Esophagus (tissue), 2 donors: ENCODE measurements at regions not wholly inside any gene's neighbourhood (a gene's known extent, or its start where the extent isn't known, plus 50 kb on each side); places are given as distances from the start of the nearest gene placed in this dataset.

Experiments used
- H3K27ac ChIP-seq, 2 donors: one replicate each; pipeline ENCODE4 v1.5.1; 2013; ENCODE audit warnings: low read depth in 2 of 2, mild to moderate bottlenecking in 2 of 2, inconsistent platforms in 1 of 2, low read length in 1 of 2, moderate library complexity in 1 of 2
- H3K27me3 ChIP-seq, 2 donors: one replicate each; pipeline ENCODE4 v1.6.1; 2013; ENCODE audit warnings: low read length in 2 of 2, control low read depth in 1 of 2, mild to moderate bottlenecking in 1 of 2; ENCODE audit not compliant: insufficient read depth in 2 of 2, control insufficient read depth in 1 of 2
- H3K36me3 ChIP-seq, 2 donors: one replicate each; pipeline ENCODE4 v1.6.1; 2013; ENCODE audit warnings: low read length in 1 of 2; ENCODE audit not compliant: control insufficient read depth in 2 of 2, insufficient read depth in 2 of 2
- H3K4me1 ChIP-seq, 2 donors: one replicate each; pipeline ENCODE4 v1.6.1; 2013; ENCODE audit warnings: low read length in 1 of 2; ENCODE audit not compliant: control insufficient read depth in 2 of 2, insufficient read depth in 2 of 2
- H3K4me3 ChIP-seq, 2 donors: one replicate each; pipeline ENCODE4 v1.5.1; 2013; ENCODE audit warnings: low read length in 2 of 2, mild to moderate bottlenecking in 2 of 2, low read depth in 1 of 2, moderate library complexity in 1 of 2
- H3K9me3 ChIP-seq, 2 donors: one replicate each; pipeline ENCODE4 v1.6.1; 2013; ENCODE audit warnings: mild to moderate bottlenecking in 2 of 2, low read depth in 1 of 2, low read length in 1 of 2, moderate library complexity in 1 of 2; ENCODE audit not compliant: control insufficient read depth in 2 of 2, insufficient read depth in 1 of 2
- WGBS, 2 donors: extraction: QIAGEN DNeasy Blood & Tissue Kit; methylation state at CpG; one replicate each; pipeline ENCODE4 v1.1.7; 2013; 5-methylcytosine and 5-hydroxymethylcytosine counted together
- donor health status: healthy with polysubstance abuse.
- donor health status: Bipolar disorder and iron deficiency.

GRCh38 chr11:134685793-134686380 is 273.8 kb upstream of the B3GAT1 start:
- 64 to 66% methylated on average over 6 of the region's 6 CpGs for WGBS, 2 donors
- H3K4me1 ChIP-seq: no peaks in the 10 kb centered on the region
- no peaks in the 10 kb centered on the region for H3K27me3 ChIP-seq
- no peaks in the 10 kb centered on the region for H3K36me3 ChIP-seq
- no peaks in the 10 kb centered on the region for H3K9me3 ChIP-seq
- no peak overlapping the region for H3K27ac ChIP-seq
- H3K4me3 ChIP-seq: no peak overlapping the region

GRCh38 chr11:134684576-134684975 is 272.5 kb upstream of the B3GAT1 start:
- Histone ChIP-seq H3K4me3 (no peak overlapping the region), H3K9me3 (no peaks in the 10 kb centered on the region), H3K27me3 (no peaks in the 10 kb centered on the region), H3K36me3 (no peaks in the 10 kb centered on the region), H3K4me1 (no peaks in the 10 kb centered on the region), H3K27ac (no peak overlapping the region)
- 68 to 71% methylated on average over 4 of the region's 4 CpGs for WGBS, 2 donors

GRCh38 chr11:134683860-134684259 is 271.8 kb upstream of the B3GAT1 start:
- Histone ChIP-seq H3K36me3 (no peaks in the 10 kb centered on the region), H3K4me1 (no peaks in the 10 kb centered on the region), H3K27ac (no peak overlapping the region), H3K9me3 (no peaks in the 10 kb centered on the region), H3K4me3 (no peak overlapping the region), H3K27me3 (no peaks in the 10 kb centered on the region)
- 88 to 90% methylated on average over 6 of the region's 6 CpGs for WGBS, 2 donors

GRCh38 chr11:134682577-134682976 is 270.5 kb upstream of the B3GAT1 start:
- WGBS, 2 donors: 88 to 90% methylated on average over 12 of the region's 12 CpGs
- no peak overlapping the region for H3K27ac ChIP-seq
- H3K36me3 ChIP-seq: no peaks in the 10 kb centered on the region
- no peaks in the 10 kb centered on the region for H3K27me3 ChIP-seq
- no peaks in the 10 kb centered on the region for H3K9me3 ChIP-seq
- H3K4me3 ChIP-seq: no peak overlapping the region
- H3K4me1 ChIP-seq: no peaks in the 10 kb centered on the region

- Histone ChIP-seq H3K9me3 (no peaks in the 10 kb centered on the region), H3K4me3 (no peak overlapping the region), H3K4me1 (no peaks in the 10 kb centered on the region), H3K36me3 (no peaks in the 10 kb centered on the region), H3K27ac (no peak overlapping the region), H3K27me3 (no peaks in the 10 kb centered on the region)
- 90 to 91% methylated on average over 2 of the region's 2 CpGs for WGBS, 2 donors
Measured at GRCh38 chr11:134679592-134679991, 267.6 kb upstream of the B3GAT1 start.

- H3K36me3 ChIP-seq: no peaks in the 10 kb centered on the region
- 68 to 75% methylated on average over 3 of the region's 3 CpGs for WGBS, 2 donors
- H3K4me3 ChIP-seq: no peak overlapping the region
- H3K4me1 ChIP-seq: no peaks in the 10 kb centered on the region
- H3K27me3 ChIP-seq: no peaks in the 10 kb centered on the region
- no peak overlapping the region for H3K27ac ChIP-seq
- H3K9me3 ChIP-seq: no peaks in the 10 kb centered on the region
Measured at GRCh38 chr11:134678744-134679143, 266.7 kb upstream of the B3GAT1 start.

GRCh38 chr11:134677891-134678551 is 266.0 kb upstream of the B3GAT1 start:
- Histone ChIP-seq H3K27ac (no peak overlapping the region), H3K4me3 (no peak overlapping the region), H3K36me3 (no peaks in the 10 kb centered on the region), H3K4me1 (no peaks in the 10 kb centered on the region), H3K9me3 (no peaks in the 10 kb centered on the region), H3K27me3 (no peaks in the 10 kb centered on the region)
- 76 to 84% methylated on average over 7 of the region's 7 CpGs for WGBS, 2 donors

GRCh38 chr11:134677397-134677822 is 265.4 kb upstream of the B3GAT1 start:
- H3K36me3 ChIP-seq: no peaks in the 10 kb centered on the region
- no peaks in the 10 kb centered on the region for H3K9me3 ChIP-seq
- no peak overlapping the region for H3K27ac ChIP-seq
- WGBS, 2 donors: 79 to 82% methylated on average over 9 of the region's 9 CpGs
- no peaks in the 10 kb centered on the region for H3K27me3 ChIP-seq
- H3K4me3 ChIP-seq: no peak overlapping the region
- H3K4me1 ChIP-seq: no peaks in the 10 kb centered on the region

GRCh38 chr11:134676516-134677287 is 264.7 kb upstream of the B3GAT1 start:
- Histone ChIP-seq H3K4me3 (no peak overlapping the region), H3K4me1 (no peaks in the 10 kb centered on the region), H3K36me3 (no peaks in the 10 kb centered on the region), H3K9me3 (no peaks in the 10 kb centered on the region), H3K27me3 (no peaks in the 10 kb centered on the region), H3K27ac (no peak overlapping the region)
- 86 to 90% methylated on average over 16 of the region's 16 CpGs for WGBS, 2 donors
